Stimulated activated CD4-positive, alpha-beta T cell treated with anti-CD3 and anti-CD28 coated beads, Interleukin-4, amount 100 ng/mL, for 24 hours (primary cell): ENCODE measurements at regions not wholly inside any gene's neighbourhood (a gene's known extent, or its start where the extent isn't known, plus 50 kb on each side); places are given as distances from the start of the nearest gene placed in this dataset.
A peak's percentile ranks its signal among the peaks of the same experiment; 100 is the strongest.
"Not testable (repeated sequence)": the region's sequence is repeated elsewhere in the genome, so short reads cannot be mapped to it uniquely, and the experiment has no call there.

Source experiments
- DNase-seq: peaks from one replicate; pipeline ENCODE4 v3.0.0-alpha.2; 2020

DNA sequence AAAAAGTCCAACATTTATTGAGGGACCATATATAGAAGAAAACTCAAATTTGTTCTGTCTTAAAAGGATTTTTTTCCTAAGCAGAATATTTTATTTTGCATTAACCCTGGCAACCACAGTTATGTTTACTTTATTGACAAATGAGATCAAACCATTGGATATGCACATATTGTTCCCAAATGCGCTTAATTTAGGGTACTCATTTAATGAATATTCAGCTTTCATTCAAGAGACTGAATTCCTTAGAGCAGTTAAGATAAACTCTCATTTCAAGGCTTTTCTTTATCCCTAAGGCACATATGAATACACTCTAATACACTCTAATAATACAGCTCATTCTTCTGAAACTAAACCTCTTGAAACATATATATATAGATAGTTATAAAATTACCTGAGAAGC is 150.2 kb downstream of the HMHB1 start:
- DNase-seq, result no peak

DNA sequence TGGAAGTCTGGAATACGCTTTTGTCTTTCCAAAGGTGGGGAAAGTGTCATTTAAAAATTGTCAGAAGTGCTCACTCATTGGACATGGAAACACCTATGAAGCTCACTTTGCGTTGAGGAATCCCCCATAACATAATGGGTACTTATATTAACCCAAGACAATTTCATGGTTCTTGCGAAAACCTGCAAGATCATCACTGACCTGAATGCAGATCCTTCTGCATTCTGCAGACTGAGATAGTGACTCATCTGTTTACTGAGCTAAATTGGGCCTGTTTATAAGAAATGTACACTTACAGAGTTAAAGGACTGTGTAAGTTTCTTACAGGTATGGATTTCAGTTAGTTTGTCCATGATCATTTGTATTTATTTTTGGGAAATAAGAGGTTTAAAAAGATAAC is 153.0 kb downstream of the HMHB1 start:
- no peak for DNase-seq

DNA sequence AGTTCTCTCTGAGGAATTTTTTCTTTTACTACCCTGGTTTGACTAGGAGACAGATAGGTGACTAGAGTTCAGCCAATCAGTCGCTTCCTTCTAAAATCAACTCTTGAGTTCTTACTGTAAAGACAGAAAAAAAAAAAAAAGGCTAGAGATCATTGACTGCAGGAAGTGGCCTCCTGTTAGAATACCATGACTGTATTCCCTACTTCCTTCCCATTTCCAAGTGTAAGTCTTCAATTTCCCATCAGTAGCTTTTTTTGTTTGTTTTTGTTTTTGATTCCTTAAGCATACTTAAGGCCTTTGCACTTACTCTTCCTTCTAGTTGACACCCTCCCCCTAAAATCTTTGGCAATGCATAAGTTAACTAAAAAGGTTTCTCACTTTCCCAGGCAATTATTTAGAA is 154.3 kb downstream of the HMHB1 start:
- no peak for DNase-seq

DNA sequence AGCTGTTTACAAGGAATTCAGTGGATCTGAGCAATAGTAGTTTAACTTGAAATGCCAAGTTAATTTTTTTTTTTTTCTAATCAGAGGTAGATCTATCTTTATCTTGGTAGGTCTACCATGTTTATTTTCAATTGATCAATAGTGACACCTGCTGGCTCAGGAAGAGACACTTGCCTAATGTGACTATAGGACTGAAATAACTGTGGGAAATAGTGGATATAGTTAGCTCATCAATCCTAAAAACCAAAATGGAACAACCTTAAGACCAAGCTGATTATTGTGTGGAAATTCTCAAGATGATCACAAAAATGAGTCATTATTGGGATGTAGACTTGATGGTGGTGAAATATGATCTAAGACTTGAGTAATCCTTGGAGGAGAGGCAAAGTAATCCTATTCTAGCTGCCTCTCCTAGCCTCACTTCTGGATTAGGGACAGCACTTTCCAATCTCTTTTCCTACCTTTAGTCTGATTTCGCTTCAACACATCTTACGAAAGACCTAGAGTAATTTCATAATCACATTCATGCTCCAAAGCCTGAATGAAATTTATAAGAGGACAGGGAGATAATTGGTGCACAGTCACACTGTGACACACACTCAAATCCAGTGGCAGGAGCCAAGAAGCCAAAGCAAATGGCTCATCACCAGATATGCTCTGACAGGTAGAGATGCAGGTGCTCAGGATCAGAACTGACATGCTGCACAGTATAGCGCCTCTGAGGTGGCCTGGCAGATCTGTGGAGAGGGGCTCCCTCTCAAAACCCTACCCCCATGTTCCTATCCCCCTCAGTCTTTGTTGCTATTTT is 156.3 kb downstream of the HMHB1 start:
- DNase-seq, result peak; percentile 4

DNA sequence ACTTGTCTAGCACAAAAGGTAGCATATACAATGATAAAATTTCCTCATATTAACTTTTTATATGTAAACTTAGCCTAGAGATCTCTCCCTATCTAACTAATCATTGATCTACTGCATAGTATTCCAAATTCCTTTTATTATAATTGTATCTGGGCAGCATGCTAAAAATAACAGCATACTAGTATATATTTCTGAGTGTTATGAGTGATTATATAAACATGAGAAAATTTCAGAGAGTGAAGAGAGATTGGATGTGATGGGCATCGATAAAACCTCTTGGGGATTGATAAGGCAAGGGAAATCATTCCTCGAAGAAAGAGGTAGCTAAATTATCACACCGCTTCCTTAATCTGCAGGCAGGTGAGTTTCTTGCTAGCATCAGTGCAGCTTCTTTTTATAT is 158.2 kb downstream of the HMHB1 start:
- no peak for DNase-seq

DNA sequence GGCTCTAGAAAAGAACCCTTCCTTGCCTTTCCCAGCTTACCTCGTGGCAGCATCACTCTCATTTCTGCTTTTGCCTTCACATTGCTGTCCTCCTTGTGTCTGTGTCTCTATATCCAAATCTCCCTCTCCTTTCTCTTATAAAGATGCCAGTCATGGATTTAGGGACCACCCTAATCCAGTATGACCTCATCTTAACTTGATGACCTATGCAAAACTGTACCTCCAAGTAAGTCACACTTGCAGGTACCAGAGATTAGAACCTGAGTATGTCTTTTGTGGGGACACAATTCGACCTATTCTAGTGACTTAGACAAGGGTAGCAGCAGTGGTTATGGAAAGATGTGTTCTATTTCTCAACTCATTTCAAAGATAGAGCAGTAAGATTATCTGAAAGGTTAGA is 160.1 kb downstream of the HMHB1 start:
- DNase-seq, result no peak

DNA sequence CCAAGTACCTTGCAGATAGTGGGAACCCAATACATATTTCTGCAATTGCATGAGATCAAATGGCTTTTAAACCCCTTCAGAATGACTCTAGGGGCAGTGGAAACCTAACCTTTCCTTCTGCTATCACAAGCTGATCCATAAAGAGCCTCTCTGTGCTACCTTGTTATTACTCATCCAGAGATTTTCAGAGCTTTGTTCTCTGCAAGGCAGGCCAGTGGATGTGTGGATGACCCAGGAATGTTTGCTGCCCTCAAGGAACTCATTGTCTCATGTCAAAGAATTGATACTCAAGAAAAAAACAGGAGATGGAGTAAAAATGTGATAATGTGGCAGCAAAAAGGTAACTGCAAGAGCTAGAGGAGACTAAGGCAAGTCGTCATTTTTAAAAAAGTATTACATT is 164.1 kb downstream of the HMHB1 start:
- DNase-seq, result no peak

DNA sequence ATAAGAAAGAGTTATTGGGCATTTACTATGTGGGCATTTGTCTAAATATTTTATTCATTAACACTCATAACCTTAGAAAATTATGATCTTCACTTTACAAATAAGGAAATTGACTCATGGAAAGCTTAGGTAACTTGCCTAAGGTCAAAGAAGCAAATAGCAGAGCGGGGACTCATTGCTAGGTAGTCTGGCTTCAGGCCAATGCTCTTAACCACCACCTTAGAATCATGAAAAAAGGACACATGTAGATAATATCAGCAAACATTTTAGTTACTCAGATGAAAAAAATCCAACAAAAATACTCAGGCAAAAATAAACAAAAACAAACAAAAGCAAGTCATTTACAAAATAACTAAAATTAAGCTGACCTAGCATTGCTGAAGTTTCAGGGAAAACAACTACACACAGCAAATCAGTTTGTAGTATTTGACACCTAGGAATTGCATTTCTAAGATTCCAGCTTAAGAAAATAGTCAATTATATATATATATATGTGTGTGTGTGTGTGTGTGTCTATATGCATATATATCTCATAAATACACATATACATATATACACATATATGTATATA is 166.0 kb downstream of the HMHB1 start:
- no peak for DNase-seq

DNA sequence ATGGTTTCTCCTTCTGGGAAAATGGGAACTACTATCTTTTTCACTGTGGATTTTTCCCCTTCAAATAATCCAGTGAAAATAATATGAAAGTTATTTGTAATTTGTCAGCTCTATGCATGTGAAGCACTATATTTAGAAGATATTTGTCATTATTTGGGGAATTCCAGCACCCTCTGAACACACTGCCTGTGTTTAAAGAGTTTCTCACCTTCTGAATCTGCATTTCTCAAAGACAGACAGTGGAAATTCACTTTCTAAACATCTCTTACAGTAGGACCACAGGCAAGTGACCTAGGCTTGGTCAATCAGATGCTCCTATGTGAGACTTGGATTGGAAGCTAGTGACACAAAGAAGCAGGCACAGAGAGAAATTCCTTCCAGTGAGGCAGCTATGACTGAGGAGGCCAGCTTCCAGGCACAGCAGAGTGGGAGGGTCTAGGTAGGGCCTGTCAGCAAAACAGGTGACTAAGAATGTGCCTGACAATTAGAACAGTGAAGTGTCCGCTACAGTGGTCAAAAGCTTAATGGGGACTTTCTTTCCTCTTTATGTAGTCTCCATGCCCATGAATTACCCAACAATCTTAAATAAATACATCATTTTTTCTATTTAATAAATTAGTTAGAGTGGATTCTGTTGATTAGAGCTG is 167.2 kb downstream of the HMHB1 start:
- DNase-seq, result no peak

DNA sequence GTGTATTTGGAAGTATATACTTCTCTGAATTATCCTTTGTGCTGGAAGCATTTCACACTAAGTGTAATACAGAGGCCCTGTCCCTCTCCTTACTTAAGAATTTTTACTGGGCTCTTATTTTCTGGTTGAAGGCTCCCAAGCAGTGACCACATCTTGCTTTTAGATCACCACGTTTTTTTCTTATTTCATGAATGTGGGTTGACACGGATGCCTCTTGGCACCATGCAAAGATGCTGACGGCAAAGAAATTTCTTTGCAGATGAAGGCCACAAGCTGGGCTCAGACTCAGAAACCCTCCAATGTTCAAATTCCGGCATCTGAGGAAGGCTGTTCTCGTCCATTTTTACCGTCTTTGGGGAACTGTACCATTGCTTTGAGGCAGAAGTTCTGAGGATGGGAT is 168.5 kb downstream of the HMHB1 start:
- DNase-seq, result no peak

DNA sequence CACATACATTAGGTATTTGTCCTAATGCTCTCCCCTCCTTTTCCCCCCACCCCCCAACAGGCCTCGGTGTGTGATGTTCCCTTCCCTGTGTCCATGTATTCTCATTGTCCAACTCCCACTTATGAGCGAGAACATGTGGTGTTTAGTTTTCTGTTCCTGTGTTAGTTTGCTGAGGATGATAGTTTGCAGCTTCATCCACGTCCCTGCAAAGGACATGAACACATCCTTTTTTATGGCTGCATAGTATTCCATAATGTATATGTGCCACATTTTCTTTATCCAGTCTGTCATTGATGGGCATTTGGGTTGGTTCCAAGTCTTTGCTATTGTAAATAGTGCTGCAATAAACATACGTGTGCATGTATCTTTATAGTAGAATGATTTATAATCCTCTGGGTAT is 171.0 kb downstream of the HMHB1 start:
- DNase-seq, result not testable (repeated sequence)

DNA sequence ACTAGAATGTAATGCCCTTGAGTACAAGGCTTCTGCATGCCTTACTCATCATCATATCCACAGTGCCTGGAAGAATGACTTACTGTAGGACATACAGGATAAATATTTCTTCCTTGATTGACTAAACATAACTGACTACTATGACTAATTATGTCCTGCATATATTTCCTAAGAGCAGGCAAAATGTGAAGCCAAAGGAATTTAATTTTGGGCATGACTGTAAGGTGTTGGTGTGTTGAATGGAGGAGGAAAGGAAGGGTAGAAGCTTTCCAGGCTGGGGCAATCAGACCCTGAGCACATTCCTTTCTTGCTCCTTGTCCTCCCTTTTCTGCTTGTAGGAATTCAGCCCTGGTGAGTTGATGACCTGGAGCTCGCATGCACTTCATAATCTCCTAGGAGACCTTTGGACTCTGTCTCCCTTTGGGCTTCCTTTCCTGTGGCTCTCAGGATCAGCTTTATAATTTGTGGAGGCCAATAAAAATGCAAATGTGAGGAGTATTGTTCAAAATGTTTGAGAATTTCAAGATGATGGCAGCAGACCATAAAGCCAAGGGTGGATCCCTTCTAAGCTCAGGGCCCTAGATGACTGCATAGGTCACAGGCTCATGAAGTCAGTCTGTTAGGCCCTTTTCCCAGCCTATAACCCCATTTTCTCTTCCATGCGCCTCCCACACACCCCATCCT is 174.0 kb downstream of the HMHB1 start:
- no peak for DNase-seq

DNA sequence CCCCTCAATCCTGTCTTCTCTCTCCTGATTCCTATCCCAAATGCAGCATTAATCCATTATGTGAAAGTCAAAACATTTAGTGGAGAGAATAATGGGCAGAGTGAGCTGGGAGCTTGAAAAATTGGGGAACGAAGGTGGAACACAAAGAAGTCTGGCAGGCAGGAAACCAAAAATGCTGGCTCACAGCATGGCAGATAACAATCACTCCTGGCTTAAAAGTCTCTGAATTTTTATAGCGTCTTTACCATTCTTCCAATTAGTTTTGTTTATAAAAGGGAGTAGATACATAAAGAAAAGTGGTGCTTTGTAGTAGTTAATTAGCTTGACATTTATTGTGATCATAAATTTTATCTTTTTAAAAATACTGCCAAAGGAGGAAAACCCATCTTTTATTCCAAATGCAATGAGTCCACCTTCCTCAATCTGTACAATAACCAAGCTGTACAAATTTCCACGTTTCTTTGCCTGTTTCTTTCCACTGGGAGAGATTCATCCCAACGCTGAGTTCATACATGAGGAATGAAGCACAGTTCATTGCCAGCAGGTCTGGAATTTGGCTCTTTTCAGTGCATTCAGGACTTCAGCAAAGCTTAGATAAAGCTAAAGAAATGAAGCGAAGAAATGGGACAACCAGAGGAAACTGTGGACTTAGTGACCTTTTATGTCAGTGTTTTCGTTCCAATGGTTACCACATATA is 174.7 kb downstream of the HMHB1 start:
- DNase-seq, result no peak

DNA sequence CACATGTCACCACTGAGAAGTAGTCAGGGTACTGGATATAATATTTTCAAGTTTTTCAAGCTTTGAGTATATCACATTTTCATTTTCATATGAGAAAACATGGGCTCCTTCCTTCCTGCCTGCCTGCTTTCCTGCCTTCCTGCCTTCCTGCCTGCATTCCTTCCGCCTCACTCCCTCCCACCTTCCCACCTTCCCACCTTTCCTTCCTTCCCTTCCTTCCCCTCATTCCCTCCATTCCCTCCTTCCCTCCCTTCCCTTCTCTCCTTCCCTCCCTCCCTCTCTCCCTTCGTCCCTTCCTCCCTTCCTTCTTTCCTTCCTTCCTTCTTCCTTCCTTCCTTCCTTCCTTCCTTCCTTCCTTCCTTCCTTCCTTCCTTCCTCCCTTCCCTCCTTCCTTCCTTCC is 175.3 kb downstream of the HMHB1 start:
- no peak for DNase-seq

DNA sequence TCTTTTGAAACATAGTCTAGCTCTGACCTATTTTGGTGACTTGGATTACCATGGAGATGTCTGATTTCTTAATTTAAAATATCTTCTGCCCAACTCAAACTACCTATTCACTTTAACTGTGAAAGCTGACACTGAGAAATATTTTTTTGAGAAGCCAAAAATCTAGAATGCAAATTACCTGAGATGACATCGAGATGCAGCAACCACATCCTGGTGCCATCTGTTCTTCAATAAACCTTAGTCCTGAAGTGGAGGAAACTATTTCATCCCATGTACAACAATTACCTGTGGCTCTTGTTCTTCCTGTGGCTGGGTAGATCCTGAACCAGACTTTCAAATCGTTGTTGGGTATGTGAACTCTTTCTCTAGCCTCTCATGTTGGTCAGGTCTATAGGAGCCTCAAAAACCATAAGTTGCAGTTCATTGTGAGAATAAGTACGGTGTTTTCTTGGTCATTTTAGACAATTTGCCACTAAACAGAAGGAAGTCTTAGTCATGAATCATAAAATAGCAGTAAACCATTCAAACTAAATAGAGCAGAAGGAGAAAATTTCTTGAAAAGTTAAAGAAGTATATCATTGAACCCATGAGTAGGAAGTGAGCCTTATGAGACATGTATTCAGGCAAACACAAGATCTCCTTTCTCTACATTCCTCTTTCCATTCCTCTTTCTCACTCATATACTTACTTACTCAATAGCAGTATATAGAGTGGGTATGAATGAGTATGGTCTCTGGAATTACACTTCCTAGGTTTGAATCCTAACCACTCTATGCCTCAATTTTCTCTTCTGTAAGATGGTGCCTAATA is 176.0 kb downstream of the HMHB1 start:
- DNase-seq, result no peak

DNA sequence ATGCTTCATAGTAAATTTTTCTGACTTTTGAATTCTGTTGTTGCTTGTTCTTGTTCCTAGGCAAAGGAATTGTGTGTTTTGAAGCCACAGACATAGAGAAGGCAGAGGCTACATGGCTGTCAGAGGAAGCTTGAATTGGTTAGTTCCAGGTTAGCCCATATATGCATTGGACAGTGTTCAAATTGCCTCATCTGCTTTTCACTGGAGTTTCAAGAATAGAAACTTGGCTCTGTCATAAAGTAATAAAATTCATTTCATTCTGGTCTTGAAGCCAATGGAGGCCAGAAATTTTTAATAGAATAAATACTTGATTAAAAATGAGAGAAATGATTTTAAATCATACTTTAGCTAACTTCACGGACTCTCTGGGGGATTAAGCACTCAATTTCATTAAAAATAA is 178.0 kb downstream of the YIPF5 start:
- no peak for DNase-seq

DNA sequence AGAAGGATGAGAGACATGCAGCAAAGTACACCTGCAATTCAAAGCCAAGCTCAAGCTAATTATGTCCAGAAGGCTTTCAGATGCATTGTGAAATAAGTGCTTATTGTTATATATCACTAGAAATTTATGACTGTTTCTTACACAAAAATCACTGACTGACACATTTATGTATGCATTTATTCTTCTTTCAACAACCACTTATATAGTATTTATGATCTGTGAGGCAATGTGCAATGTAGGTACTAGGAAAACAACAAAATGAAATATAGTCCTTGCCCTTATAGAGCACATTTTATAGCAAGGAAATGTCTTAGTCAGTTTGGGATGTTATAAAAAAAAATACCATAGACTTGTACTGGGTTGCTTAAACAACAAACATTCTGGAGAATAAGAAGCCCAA is 167.6 kb downstream of the YIPF5 start:
- DNase-seq, result no peak

DNA sequence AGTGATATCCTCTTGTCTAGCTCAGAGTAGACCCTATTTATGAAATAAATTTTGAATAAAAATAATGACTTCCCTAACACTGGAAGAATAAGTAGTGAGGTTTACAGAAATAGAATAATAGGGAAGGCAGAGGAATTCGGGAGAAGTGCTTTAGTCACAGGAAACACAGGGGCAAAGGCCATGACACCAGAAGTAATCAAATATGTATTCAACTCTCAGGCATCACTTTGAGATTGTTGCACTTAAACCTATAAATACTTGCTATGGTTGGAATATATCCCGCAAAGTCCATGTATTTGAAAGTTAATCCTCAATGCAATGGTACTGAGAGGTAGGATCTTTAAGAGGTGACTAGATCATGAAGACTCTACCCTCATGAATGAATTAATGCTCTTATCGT is 166.8 kb downstream of the YIPF5 start:
- no peak for DNase-seq

DNA sequence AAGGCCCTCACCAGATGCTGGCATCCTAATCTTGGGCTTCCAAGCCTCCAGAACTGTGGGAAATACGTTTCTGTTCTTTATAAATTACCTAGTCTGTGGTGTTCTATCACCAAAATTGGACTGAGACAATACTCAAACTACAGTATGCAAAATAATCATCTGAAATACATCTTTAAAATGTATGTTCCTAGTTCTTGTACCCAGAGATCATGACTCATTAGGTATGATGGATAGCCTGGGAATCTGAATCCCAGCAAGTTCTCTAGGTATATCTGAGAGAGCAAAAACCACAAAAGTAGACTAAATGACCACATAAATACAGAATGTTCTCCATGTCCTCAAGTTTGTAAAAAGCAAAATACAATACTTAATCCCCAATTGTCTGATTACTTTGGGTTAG is 166.3 kb downstream of the YIPF5 start:
- DNase-seq, result no peak

DNA sequence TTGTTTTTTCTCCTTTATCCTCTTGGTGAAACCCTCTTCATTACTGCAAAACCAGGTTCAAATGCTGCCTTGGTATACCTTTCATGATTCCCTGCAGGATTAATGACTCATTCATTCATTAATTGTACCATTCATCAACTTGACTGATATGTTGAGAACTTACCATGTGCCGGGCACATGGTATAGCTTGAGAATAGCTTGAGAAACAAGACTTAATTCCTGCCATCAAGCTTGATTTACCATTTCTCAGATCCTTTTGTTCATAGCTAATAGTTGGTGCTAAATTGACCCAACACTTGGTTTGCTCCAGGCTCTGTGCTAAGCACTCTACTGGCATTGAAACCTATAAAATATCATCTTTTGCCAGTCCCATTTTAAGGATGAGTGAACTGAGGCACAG is 165.7 kb downstream of the YIPF5 start:
- no peak for DNase-seq

DNA sequence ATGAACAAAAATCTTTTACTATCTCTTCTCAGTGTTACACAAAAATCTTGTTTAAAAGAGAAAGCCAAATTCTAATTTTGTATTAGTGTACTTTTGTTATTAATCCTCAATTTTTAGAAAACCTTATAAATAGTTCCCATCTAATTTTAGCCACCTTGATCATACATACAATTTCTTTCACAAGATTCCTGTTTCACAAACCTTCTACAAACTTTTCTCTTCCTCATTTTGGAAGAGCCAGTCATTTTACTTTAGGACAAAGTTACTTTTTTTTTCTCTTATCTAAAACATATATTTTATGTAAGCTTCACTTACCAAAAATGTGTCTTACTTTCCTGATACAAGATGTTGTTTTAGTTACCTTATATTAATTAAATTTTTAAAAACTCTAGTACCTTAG is 161.3 kb downstream of the YIPF5 start:
- no peak for DNase-seq

DNA sequence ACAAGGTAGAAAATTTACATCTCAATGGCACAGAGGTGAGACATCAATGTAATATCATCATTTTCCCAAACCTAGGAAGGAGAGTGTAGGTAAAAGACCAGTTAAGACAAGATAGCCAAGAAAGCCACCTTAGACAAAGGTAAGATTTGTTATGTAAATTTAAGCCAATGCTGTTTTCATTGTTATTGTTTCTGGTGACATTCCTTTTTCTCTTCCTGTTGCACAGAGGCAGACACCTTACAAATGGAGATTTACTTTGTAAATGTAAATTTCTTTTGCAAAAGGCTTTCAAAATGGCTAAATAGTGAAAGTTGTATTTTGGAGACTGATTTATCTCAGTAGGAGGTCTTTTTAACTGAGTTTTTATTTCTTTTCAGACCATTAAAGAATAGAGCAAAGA is 159.1 kb downstream of the YIPF5 start:
- DNase-seq, result no peak
